ENCODE measurements at regions not wholly inside any gene's neighbourhood (a gene's known extent, or its start where the extent isn't known, plus 50 kb on each side); places are given as distances from the start of the nearest gene placed in this dataset.

- no peak for TF ChIP-seq CTCF (IDR thresholded peaks at IDR 0.05; ENCODE audit: insufficient read depth, missing control alignments)
- no peak for FAIRE-seq
- no peak for DNase-seq (ENCODE audit: insufficient read length, low spot score)
These were observed 81.0 kb upstream of the BCL11A start for GRCh38 chr2:60634438-60634837.

GRCh38 chr2:60641811-60642788 is 88.6 kb upstream of the BCL11A start:
- DNase-seq (ENCODE audit: insufficient read length, low spot score): no peak
- TF ChIP-seq CTCF (IDR thresholded peaks at IDR 0.05; ENCODE audit: insufficient read depth, missing control alignments): peak; percentile 62
- no peak for FAIRE-seq

DNA sequence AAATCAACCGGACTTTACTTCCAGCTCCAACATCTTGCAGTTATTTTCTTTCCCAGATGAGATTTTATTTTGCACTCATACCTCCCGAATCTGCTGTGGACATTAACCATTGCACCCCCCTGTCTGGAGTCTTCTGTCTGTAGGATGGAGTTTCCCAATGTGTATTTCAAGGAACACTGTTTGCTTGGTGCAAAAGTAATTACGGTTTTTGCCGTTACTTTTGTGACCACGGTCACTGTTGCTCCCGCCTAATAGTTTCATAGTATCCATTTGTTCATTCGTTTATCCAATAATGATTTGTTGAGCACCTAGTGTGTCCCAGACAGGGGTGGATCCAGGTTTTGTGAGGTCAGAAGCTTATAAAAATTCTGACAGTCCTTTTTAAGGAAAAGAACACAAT is 90.3 kb upstream of the BCL11A start:
- no peak for TF ChIP-seq CTCF (IDR thresholded peaks at IDR 0.05; ENCODE audit: insufficient read depth, missing control alignments)
- no peak for DNase-seq (ENCODE audit: insufficient read length, low spot score)
- no peak for FAIRE-seq

- TF ChIP-seq CTCF (IDR thresholded peaks at IDR 0.05; ENCODE audit: insufficient read depth, missing control alignments): no peak
- FAIRE-seq (no peak), DNase-seq (ENCODE audit: insufficient read length, low spot score) (no peak)
These were observed 91.5 kb upstream of the BCL11A start for GRCh38 chr2:60644951-60645350.

DNA sequence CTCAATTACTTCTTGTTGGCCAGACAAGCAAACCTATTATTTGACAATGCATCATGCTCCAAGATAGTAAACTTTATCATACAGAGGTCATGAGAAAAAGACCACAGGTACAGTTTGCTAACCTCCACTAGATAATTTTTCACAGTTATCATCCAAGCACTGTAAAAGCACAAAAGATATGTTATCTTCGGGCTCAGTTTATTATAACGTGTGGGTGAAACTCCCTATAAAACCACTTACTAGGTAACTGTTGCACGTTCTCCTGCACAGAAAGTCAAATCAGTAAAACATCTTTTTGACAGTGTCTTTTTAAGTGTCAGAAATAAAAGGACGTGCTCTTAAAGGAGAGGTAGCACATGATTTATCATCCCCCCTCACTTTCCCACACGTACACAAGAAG is 94.7 kb upstream of the BCL11A start:
- FAIRE-seq: no peak
- DNase-seq (ENCODE audit: insufficient read length, low spot score): no peak
- TF ChIP-seq CTCF (IDR thresholded peaks at IDR 0.05; ENCODE audit: insufficient read depth, missing control alignments): no peak

- FAIRE-seq: no peak
- no peak for TF ChIP-seq CTCF (IDR thresholded peaks at IDR 0.05; ENCODE audit: insufficient read depth, missing control alignments)
These were observed 96.3 kb upstream of the BCL11A start for GRCh38 chr2:60649721-60650120.

GRCh38 chr2:60652832-60653340 is 99.4 kb upstream of the BCL11A start:
- DNase-seq (ENCODE audit: insufficient read length, low spot score): no peak
- TF ChIP-seq CTCF (IDR thresholded peaks at IDR 0.05; ENCODE audit: insufficient read depth, missing control alignments): no peak
- no peak for FAIRE-seq

More at GRCh38 chr2:60649721-60650120, 96.3 kb upstream of the BCL11A start:
- no peak for DNase-seq (ENCODE audit: insufficient read length, low spot score)
